GM19455 (cell line): ENCODE measurements at regions not wholly inside any gene's neighbourhood (a gene's known extent, or its start where the extent isn't known, plus 50 kb on each side); places are given as distances from the start of the nearest gene placed in this dataset.

ENCODE experiments used
- ATAC-seq: cut with Tn5 transposase; IDR thresholded peaks from one replicate; pipeline ENCODE4 v1.9.1; 2021; ENCODE audit not compliant: unreplicated experiment

DNA sequence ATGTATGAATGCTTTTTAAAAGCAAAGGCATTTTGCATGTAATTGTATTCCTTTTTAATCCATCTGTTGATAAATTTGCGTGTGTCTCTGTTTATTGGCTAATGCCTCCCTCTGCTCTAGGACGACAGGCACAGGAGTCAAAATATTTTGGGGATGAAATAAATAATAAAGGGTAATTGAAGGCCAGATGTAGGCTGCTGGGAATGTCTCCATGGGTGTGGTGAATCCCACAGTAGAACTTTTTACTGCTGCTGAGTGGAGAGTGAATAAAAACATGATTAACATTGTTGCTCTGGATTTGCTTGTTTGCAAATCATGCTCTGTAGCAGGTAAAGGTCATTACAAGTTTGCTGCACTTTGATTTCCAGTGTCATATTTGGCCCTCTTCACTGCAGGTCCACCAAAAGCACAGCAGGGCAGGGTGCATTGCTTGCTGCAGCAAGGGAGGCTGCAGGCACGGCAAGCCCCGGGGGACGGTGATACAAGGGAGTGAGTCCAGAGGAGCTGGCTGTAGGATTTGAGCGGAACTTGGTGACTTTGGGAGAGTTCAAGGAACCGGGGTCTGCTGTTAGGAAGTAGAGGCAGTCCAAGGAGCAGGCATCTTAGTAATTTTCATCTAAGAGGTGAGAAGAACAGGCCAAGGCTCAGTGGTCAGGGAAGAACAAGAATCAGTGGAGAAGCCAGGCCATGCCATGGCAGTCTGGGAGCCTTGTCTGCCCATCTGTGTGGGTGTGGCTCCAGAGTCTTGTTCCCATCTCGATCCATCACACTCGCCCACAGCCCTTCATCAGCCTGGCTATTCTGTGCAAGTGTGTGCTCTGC is 201.5 kb upstream of the RAB6C start:
- no peak for ATAC-seq

GRCh38 chr2:129778584-129778877 is 200.9 kb upstream of the RAB6C start:
- no peak for ATAC-seq

DNA sequence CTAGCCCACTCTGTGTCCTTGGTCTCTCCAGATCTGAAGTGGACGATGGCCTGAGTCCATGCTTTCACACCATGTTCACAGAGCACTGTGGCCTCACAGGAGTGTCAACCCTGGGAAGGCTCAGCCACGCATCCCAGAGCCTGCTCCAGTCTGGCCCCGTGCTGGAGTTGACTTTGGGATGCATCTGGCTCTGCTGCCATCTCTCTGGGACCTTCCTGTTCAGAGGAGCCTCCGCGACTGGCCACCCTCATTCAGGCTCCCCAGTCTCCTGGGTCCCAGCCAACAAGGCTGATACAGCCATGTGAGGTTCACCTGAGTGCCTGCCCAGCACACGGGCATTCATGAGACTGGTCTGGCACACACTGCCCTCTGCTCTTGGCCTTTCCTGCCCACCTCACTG is 199.7 kb upstream of the RAB6C start:
- ATAC-seq: no peak

DNA sequence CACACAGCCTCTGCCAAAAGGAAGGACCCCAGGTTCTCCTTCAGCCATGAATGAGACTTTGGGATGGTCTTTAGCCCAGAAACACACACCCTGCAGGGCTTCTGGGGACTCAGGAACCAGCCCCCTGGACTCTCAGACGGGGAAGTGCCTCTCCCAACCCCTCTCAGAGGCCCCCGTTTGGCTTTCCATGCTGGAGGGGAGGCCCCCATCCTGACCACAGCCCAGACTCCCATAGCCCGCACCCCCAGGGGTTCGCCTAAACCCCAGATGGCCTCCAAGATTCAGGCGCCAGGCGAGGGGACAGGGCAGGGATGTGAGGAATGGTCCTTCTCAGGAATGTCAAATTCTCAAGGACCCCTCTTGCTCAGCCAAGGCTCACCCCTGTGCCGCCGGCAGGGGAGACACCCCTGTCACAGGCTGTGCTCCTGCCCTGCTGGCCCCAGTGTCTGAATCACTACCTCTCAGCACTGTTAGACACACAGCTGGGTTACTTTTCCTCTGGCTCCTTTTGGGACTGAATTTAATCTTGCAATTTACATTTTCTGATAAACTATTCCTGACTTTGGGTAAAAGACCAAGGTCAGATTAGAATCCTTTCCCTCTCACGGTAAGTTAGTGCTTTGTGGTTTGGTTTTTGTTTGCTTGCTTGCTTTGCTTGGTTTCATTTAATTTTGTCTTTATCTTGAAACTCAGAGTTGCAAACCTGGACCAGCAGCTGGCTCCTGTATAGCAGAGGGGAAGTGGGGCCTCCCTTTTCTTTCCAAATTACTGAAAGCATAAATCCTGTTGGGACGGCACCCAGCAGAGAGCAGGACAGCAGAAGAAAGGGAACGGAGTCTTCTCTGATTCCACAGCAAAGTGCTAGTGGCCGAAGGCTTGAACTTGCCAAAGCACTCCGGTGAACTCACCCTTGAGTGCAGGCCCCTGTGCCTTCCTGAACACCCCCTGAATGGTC is 198.9 kb upstream of the RAB6C start:
- no peak for ATAC-seq

GRCh38 chr2:129781749-129782632 is 197.5 kb upstream of the RAB6C start:
- ATAC-seq: no peak

DNA sequence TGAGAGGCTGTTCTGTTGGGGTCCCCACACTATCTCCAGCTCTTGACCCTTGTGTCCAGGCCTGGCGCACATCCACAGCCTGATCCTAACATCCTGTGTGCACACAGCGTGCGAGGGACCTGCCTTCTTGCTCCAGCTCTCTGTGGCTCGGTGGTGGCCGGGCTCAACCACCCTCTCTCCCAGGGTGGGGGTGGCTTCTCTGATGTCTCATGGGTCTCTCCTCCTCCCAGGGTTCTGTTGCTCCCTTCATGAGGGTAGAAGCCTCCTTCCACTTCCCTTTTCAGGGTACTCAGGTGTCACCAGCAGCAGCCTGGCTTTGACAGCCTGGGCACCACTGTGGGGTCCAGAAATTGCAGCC is 196.9 kb upstream of the RAB6C start:
- ATAC-seq: no peak

DNA sequence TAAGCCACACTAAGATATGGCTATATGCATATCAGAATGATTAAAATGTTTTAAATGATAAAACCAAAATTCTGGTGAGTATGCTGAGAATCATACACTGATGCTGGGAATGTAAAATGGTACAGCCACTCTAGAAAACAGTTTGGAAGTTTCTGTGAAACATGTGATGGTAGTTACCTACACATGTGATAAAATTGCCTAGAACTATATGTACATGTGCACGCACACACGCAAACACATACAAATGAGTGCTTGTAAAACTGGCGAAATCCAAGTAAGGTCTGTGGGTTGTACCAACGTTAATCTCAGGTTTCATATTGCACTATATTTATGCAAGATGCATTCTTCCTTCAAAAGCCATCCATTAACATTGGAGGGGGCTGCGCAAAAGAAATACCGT is 195.0 kb upstream of the RAB6C start:
- ATAC-seq: no peak

GRCh38 chr2:129791712-129792111 is 187.8 kb upstream of the RAB6C start:
- no peak for ATAC-seq

DNA sequence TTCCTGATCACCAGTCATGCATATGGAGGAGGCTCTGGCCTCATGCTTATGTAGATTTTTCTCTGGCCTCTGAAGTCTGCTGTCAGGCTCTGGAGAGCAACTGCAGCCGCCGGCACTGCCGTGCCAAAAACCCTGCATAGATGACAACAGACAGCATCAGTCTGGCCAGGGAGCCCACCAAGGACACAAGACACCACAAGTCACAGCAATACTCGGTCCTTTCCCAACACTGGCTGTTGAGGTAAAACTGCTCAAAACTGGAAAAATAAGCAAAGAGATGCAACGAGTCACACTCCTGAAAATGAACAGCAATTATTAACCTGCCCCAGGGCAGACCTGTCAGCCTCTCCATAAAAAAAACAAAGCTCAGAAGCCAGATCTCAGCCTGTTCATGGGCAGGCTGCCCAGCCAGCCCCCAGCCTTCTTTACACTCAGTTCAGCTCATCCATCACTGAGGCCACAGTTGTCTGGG is 186.0 kb upstream of the RAB6C start:
- ATAC-seq: no peak

DNA sequence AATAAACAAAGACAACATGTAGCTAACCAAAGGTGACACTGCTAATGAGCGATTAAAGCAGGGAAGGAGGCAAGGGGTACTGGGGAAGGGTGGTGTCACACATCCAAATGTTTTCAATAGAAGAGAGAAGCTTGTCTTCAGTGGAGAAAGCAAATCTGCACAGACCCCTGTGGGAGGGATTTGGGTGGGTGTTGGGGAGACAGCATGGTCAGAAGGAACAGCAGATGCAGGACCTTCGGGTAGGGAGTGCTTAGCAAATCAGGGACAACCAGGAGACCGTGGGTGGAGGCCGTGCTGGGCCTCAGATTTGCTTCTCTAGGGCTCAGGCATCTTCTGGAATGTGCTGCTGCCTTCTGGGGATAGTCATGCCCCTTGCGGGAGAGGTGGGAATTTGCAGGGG is 185.3 kb upstream of the RAB6C start:
- no peak for ATAC-seq

GRCh38 chr2:129794540-129794939 is 184.9 kb upstream of the RAB6C start:
- ATAC-seq: no peak

DNA sequence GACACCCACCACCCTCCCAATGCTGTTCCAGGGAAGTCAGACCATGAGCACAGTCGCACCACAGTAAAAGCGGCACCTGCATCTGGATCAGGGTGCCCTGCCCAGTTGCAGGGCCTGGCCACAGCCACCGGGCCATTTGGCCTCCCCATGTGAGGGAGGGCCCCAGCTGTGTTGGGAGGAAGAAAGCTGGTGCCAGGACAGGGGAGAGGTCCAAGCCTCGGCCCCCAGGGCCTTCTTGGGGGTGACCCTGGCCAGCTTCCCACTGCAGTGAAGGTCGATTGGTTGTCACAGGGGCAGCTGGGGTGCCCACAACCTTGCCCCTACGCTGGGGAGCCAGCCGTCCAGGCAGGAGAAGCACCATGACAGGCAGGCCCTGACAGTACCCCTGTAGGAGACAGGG is 183.2 kb upstream of the RAB6C start:
- ATAC-seq: no peak

GRCh38 chr2:129796801-129797488 is 182.5 kb upstream of the RAB6C start:
- no peak for ATAC-seq

DNA sequence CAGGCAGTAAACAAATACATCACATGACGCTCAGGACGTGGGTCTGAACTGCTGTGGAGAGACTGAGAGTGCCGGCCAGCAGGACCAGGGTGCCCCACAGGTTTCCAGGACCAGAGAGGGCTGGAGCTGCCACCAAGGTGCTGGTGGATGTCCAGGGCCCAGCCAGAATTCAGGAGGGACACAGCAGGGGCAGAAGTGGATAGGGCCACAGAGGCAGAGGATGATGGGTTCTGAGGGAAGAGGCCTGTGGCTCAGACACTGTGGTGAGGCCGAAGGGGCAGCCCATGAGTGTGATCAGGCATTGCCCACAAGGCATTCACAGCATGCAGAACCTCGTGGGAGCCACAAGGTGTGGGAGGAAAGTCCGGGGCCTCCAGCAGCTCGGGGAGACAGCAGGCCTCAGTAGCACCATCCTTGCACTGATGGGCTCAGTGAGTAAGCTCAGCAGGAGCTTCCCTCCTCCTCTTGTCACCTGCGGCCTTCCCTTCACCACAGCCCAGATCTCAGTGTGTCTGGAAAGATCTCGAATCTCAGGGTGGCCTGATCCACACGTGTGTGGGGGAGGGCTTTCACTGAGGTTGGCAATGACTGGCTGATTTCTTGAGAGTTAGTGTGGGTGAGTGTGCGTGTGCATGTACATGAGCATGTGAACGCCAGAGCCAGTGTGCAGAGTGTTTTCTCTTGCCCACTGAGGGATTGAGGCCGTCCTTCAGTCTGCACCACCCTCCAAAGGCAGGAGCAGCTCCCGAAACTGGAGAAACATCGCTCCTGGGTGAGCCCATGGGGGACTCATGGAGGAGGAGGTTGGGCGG is 181.8 kb upstream of the RAB6C start:
- ATAC-seq: no peak

- no peak for ATAC-seq
Measured at GRCh38 chr2:129798301-129798581, 181.2 kb upstream of the RAB6C start.

GRCh38 chr2:129798626-129799025 is 180.8 kb upstream of the RAB6C start:
- ATAC-seq: no peak

- no peak for ATAC-seq
Measured at GRCh38 chr2:129799036-129799958, 180.2 kb upstream of the RAB6C start.

GRCh38 chr2:129800285-129800684 is 179.2 kb upstream of the RAB6C start:
- ATAC-seq: no peak

DNA sequence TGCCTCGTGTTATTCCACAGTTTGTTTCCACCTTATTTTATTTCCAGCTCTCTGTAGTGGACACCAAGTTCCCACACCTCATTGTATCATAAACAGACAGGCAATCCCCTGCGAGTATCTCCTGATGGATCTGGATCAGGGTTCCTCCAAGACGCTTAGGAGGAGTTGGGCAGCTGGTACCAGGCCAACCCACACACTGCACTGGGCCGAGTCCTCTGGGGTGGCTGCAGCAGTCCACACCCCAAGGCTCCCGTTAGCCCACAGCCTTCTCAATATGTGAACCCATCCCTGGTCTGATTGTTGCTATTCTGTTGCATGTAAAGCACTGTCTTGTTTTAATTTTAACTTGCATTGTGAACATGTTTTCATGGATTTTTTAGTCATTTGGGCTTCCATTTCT is 178.8 kb upstream of the RAB6C start:
- ATAC-seq: no peak
